MCF 10A (cell line): ENCODE measurements at regions not wholly inside any gene's neighbourhood (a gene's known extent, or its start where the extent isn't known, plus 50 kb on each side); places are given as distances from the start of the nearest gene placed in this dataset.

Experiments
- BruUV-seq: library from RNA; stranded (reverse); fragments of 400-500 nt; replicated peaks from 2 replicates; lab custom pipeline; 2021; lab: Mats Ljungman, UMichigan
- CTCF ChIA-PET: fragments of 300-600 bp; sonication (Branson Sonifier 250); formaldehyde crosslinking; extraction: SDS; loops from one replicate; lab custom pipeline; 2021; ENCODE audit warnings: antibody characterized with exemption, inconsistent platforms; lab: Yijun Ruan, JAX
- POLR2A ChIA-PET: fragments of 300-600, 350-650 bp; sonication (Branson Sonifier 250); formaldehyde crosslinking; extraction: SDS; loops from one replicate; lab custom pipeline; 2020; ENCODE audit warnings: antibody characterized with exemption, inconsistent platforms; lab: Yijun Ruan, JAX
- DNase-seq: peaks from one replicate; pipeline ENCODE4 v3.0.0-alpha.2; 2018; ENCODE audit not compliant: unreplicated experiment
- H3K27ac Mint-ChIP-seq: one replicate; pipeline ENCODE4 v1.8.0; 2022; ENCODE audit warnings: mild to moderate bottlenecking, low read depth, mixed read lengths; ENCODE audit not compliant: unreplicated experiment
- H3K27me3 Mint-ChIP-seq: one replicate; pipeline ENCODE4 v1.8.0; 2022; ENCODE audit warnings: mixed read lengths; ENCODE audit not compliant: insufficient read depth, unreplicated experiment
- H3K36me3 Mint-ChIP-seq: one replicate; pipeline ENCODE4 v1.8.0; 2022; ENCODE audit warnings: mild to moderate bottlenecking, moderate library complexity, mixed read lengths; ENCODE audit not compliant: insufficient read depth, unreplicated experiment
- H3K4me1 Mint-ChIP-seq: one replicate; pipeline ENCODE4 v1.8.0; 2022; ENCODE audit warnings: mixed read lengths; ENCODE audit not compliant: insufficient read depth, unreplicated experiment
- H3K4me3 Mint-ChIP-seq: one replicate; pipeline ENCODE4 v1.8.0; 2022; ENCODE audit warnings: mild to moderate bottlenecking, moderate library complexity, mixed read lengths; ENCODE audit not compliant: unreplicated experiment
- H3K9me3 Mint-ChIP-seq: one replicate; pipeline ENCODE4 v1.8.0; 2022; ENCODE audit warnings: mixed read lengths; ENCODE audit not compliant: unreplicated experiment
- CTCF ChIP-seq: fragments of 200-600 bp; IDR thresholded peaks from one replicate; pipeline ENCODE4 v1.8.0; 2022; ENCODE audit warnings: antibody characterized with exemption, mild to moderate bottlenecking; ENCODE audit not compliant: unreplicated experiment
- intact Hi-C: fragments of 100-400 bp; cut with micrococcal nuclease; formaldehyde crosslinking; loops from 2 replicates; pipeline ENCODE4 v1.14.1; 2022

GRCh38 chr9:18338042-18338441 lies 135.9 kb upstream of the ADAMTSL1 start:
- Mint-ChIP-seq H3K36me3 (no peaks in the 10 kb centered on the region), H3K4me3 (no peak overlapping the region), H3K9me3 (peaks cover 20% of the 10 kb centered on the region), H3K27ac (no peak overlapping the region), H3K4me1 (no peaks in the 10 kb centered on the region), H3K27me3 (no peaks in the 10 kb centered on the region)
- DNase-seq = no peak
- no peak for TF ChIP-seq CTCF
- ChIA-PET CTCF (interaction anchor here (1.1 kb wide), 1 partner anchor 81 kb away, joined by 3 read pairs; no protein-coding TSS in a partner anchor), POLR2A (no interaction called here)
- no TSS peak for BruUV-seq
- intact Hi-C loops = no loop called here

- POLR2A ChIA-PET = interaction anchor here (0.8 kb wide), 1 partner anchor 85 kb away, joined by 3 read pairs; no protein-coding TSS in a partner anchor
- CTCF ChIA-PET = no interaction called here
- H3K27me3 Mint-ChIP-seq = no peaks in the 10 kb centered on the region
- H3K27ac Mint-ChIP-seq = no peak overlapping the region
- H3K4me3 Mint-ChIP-seq = no peak overlapping the region
- intact Hi-C loops = no loop called here
- no peaks in the 10 kb centered on the region for H3K36me3 Mint-ChIP-seq
- DNase-seq = peak; percentile 39
- H3K9me3 Mint-ChIP-seq = peaks cover 20% of the 10 kb centered on the region
- H3K4me1 Mint-ChIP-seq = no peaks in the 10 kb centered on the region
- no peak for TF ChIP-seq CTCF
- no TSS peak for BruUV-seq
These were observed 130.2 kb upstream of the ADAMTSL1 start for GRCh38 chr9:18343784-18344183.

GRCh38 chr9:18346745-18347144 lies 127.2 kb upstream of the ADAMTSL1 start:
- BruUV-seq = no TSS peak
- Mint-ChIP-seq H3K27me3 (no peaks in the 10 kb centered on the region), H3K4me3 (no peak overlapping the region), H3K27ac (no peak overlapping the region), H3K4me1 (peaks cover 6% of the 10 kb centered on the region), H3K36me3 (no peaks in the 10 kb centered on the region), H3K9me3 (no peaks in the 10 kb centered on the region)
- intact Hi-C loops = no loop called here
- DNase-seq = no peak
- TF ChIP-seq CTCF = no peak
- ChIA-PET CTCF (no interaction called here), POLR2A (interaction anchor here (0.5 to 0.7 kb wide), 2 partner anchors 11 to 45 kb away, joined by 3 to 4 read pairs; no protein-coding TSS in a partner anchor)

GRCh38 chr9:18347386-18348082 lies 126.4 kb upstream of the ADAMTSL1 start:
- no peak overlapping the region for H3K4me3 Mint-ChIP-seq
- no peaks in the 10 kb centered on the region for H3K9me3 Mint-ChIP-seq
- peak; percentile 63 for DNase-seq
- peaks cover 6% of the 10 kb centered on the region for H3K4me1 Mint-ChIP-seq
- H3K27ac Mint-ChIP-seq = no peak overlapping the region
- no peaks in the 10 kb centered on the region for H3K27me3 Mint-ChIP-seq
- no peak for TF ChIP-seq CTCF
- ChIA-PET CTCF (interaction anchor here (0.6 to 1.1 kb wide), 3 partner anchors 10 to 95 kb away, joined by 3 to 8 read pairs (median 3); no protein-coding TSS in a partner anchor), POLR2A (interaction anchor here (0.5 to 0.7 kb wide), 3 partner anchors 10 to 58 kb away, joined by 3 to 4 read pairs (median 3); no protein-coding TSS in a partner anchor)
- BruUV-seq = no TSS peak
- H3K36me3 Mint-ChIP-seq = no peaks in the 10 kb centered on the region
- intact Hi-C loops = no loop called here
